Body of pancreas (tissue), 4 donors: ENCODE measurements at regions not wholly inside any gene's neighbourhood (a gene's known extent, or its start where the extent isn't known, plus 50 kb on each side); places are given as distances from the start of the nearest gene placed in this dataset.

Source experiments
- ATAC-seq: fragments of 150-250 bp; one replicate; pipeline ENCODE4 v1.9.1; 2016
- DNase-seq, 4 donors: peaks; one replicate each; pipeline ENCODE4 v3.0.0-alpha.2; 2019
- H3K27ac ChIP-seq, 4 donors: fragments of 200-600 bp; sonication (generic); 1 replicate in 3 of 4; 2 replicates in 1 of 4; pipeline versions ENCODE4 v1.5.1 to v1.6.1; 2016 to 2019; ENCODE audit warnings: mild to moderate bottlenecking in 1 of 4, mixed read lengths in 1 of 4, moderate library complexity in 1 of 4
- H3K27me3 ChIP-seq, 2 donors: fragments of 200-600 bp; sonication (generic); one replicate each; pipeline ENCODE4 v1.6.0; 2016; ENCODE audit warnings: mild to moderate bottlenecking in 1 of 2
- H3K36me3 ChIP-seq, 2 donors: fragments of 200-600 bp; sonication (generic); replicated peaks in 1 of 2; 2 replicates each; pipeline ENCODE4 v1.5.1; 2016; ENCODE audit warnings: low read depth in 2 of 2; ENCODE audit not compliant: insufficient read depth in 1 of 2
- H3K4me1 ChIP-seq: fragments of 200-600 bp; sonication (generic); one replicate; pipeline ENCODE4 v1.6.0; 2016
- H3K4me3 ChIP-seq, 2 donors: fragments of 200-600 bp; sonication (generic); 1 replicate in 1 of 2; 2 replicates in 1 of 2; pipeline ENCODE4 v1.5.1; 2016 to 2019
- H3K9me3 ChIP-seq, 3 donors: fragments of 200-600 bp; sonication (generic); 1 replicate in 2 of 3; 2 replicates in 1 of 3; pipeline ENCODE4 v1.5.1; 2016
- CTCF ChIP-seq, 7 experiments: fragments of 450-650 bp in 4 of 7; fragments of 200-600 bp in 3 of 7; sonication (generic) in 3 of 7; IDR thresholded peaks; one replicate each; pipeline ENCODE4 v1.5.1; 2016 to 2019; ENCODE audit warnings: antibody characterized with exemption in 7 of 7
- POLR2A ChIP-seq, 3 donors: fragments of 450-650 bp; IDR thresholded peaks; one replicate each; pipeline ENCODE4 v1.6.1; 2016; ENCODE audit warnings: antibody characterized with exemption in 3 of 3, mild to moderate bottlenecking in 2 of 3
- WGBS, 2 donors: methylation state at CpG; one replicate each; pipeline ENCODE4 v1.1.5; 2017; 5-methylcytosine and 5-hydroxymethylcytosine counted together
- intact Hi-C: fragments of 100-400 bp; cut with DNase I; formaldehyde crosslinking; loops from one replicate; pipeline ENCODE4 v1.15.1; 2023

DNA sequence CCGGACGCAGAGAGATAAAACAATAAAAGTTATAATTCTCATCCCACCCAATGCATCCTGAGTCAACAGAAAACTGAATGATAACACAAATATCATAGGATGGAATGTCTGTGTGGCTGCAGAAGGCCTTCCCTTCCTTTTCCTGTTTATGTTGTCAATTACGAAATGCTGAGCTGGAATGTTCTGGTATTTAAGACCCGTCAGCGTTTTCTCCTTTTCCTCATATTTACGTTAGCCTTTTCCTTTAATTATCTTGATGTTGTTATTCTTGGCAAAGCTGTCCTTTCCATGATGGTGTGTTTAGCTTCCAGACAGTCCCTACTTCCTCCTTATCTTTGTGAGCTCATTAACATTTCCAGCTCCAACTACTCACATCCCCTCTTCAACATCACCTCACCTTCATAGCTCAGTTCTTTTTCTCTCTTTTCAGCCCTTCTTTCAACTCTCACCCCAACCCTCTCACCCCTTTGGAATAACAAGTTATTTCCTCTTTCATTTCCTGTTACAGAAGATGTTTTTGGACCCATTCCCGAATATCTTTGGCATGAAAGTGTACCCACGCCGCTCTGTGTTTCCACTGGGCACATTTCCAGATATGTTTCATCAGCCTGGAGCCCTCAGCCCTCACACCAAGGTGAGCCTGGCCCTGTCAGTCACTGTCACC, 221.6 kb downstream of the NR2F1-AS1 start:
- TF ChIP-seq POLR2A (IDR thresholded peaks at IDR 0.05) (no peak), CTCF (IDR thresholded peaks at IDR 0.05) (no peak)
- Histone ChIP-seq H3K27me3 (no peaks in the 10 kb centered on the region), H3K4me3 (no peak overlapping the region), H3K4me1 (no peaks in the 10 kb centered on the region), H3K9me3 (no peaks in the 10 kb centered on the region), H3K36me3 (no peaks in the 10 kb centered on the region), H3K27ac (peak overlapping the region in 3 of 4 donors; percentile 21 to 42 (median 28))
- DNase-seq (peak; percentile 14 to 47 (median 31)), ATAC-seq (peak; percentile 74)
- 39 to 41% methylated on average over 9 of the region's 9 CpGs for WGBS, 2 donors
- intact Hi-C loops = no loop called here

DNA sequence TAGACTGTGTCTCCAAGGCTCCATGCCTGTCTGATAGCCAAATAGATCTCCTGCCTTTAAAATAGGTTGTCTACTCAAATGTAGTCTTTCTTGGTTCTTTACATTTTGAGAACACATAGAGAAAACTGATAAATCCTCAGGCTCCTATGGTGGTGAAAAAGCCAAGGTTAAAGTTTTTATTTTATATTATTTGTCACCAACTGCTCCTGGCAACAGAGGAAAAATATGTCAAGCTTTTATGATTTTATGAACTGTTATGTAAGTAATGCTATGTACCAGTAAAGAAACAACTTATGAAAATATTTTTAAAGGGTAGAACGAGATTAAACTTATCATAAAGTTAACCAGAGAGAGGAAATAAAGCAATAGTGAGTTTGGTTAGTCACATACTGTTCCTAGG, 222.8 kb downstream of the NR2F1-AS1 start:
- no peak for DNase-seq
- WGBS, 2 donors = 43 to 52% methylated on average over 1 of the region's 1 CpG

DNA sequence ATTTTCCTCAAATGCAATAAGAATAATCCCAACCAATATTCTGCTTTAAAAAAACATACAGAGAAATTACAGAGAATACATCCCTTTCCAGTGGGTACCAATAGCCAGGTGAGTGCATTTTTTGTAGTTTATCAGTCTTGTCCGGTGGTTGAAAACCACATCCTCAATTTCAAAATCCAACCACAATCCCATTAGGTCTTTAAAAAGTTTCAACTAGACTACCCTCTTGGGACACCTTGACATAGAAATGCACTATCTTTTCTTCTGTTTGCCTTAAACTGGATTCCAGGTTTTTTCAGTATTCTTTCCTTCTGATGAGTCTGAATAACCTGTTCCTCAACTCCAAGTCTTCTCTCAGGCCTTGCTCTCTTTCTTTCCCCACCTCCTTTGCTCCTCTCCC, 223.3 kb downstream of the NR2F1-AS1 start:
- Histone ChIP-seq H3K4me1 (no peaks in the 10 kb centered on the region), H3K4me3 (no peak overlapping the region), H3K36me3 (no peaks in the 10 kb centered on the region), H3K27me3 (no peaks in the 10 kb centered on the region), H3K27ac (no peak overlapping the region), H3K9me3 (no peaks in the 10 kb centered on the region)
- DNase-seq = no peak
- WGBS, 2 donors = 66 to 76% methylated on average over 1 of the region's 1 CpG
- intact Hi-C loops = no loop called here
- TF ChIP-seq CTCF (IDR thresholded peaks at IDR 0.05) = no peak
- ATAC-seq = no peak

More for the DNA sequence above, 222.8 kb downstream of the NR2F1-AS1 start:
- no peaks in the 10 kb centered on the region for H3K4me1 ChIP-seq
- no peak for TF ChIP-seq POLR2A (IDR thresholded peaks at IDR 0.05)
- intact Hi-C loops = no loop called here
- no peak for ATAC-seq
- no peaks in the 10 kb centered on the region for H3K36me3 ChIP-seq
- H3K27me3 ChIP-seq = no peaks in the 10 kb centered on the region
- no peak overlapping the region for H3K4me3 ChIP-seq
- H3K27ac ChIP-seq = no peak overlapping the region
- H3K9me3 ChIP-seq = no peaks in the 10 kb centered on the region

GRCh38 chr5:93355691-93356090, 225.3 kb downstream of the NR2F1-AS1 start:
- 71 to 75% methylated on average over 8 of the region's 8 CpGs for WGBS, 2 donors
- ATAC-seq (no peak), DNase-seq (no peak)
- Histone ChIP-seq H3K27me3 (no peaks in the 10 kb centered on the region), H3K9me3 (no peaks in the 10 kb centered on the region), H3K4me1 (no peaks in the 10 kb centered on the region), H3K36me3 (no peaks in the 10 kb centered on the region), H3K4me3 (no peak overlapping the region), H3K27ac (no peak overlapping the region)
- intact Hi-C loops = no loop called here
- TF ChIP-seq CTCF (IDR thresholded peaks at IDR 0.05) (no peak), POLR2A (IDR thresholded peaks at IDR 0.05) (no peak)

- no peak overlapping the region for H3K27ac ChIP-seq
- TF ChIP-seq POLR2A (IDR thresholded peaks at IDR 0.05) = no peak
- TF ChIP-seq CTCF (IDR thresholded peaks at IDR 0.05) = no peak
- no peaks in the 10 kb centered on the region for H3K9me3 ChIP-seq
- 67 to 68% methylated on average over 2 of the region's 2 CpGs for WGBS, 2 donors
- no peaks in the 10 kb centered on the region for H3K36me3 ChIP-seq
- intact Hi-C loops = no loop called here
- H3K4me3 ChIP-seq = no peak overlapping the region
- DNase-seq (no peak), ATAC-seq (no peak)
- no peaks in the 10 kb centered on the region for H3K27me3 ChIP-seq
- no peaks in the 10 kb centered on the region for H3K4me1 ChIP-seq
Measured at GRCh38 chr5:93352186-93352585, 228.8 kb downstream of the NR2F1-AS1 start.
